HG02588 (cell line): ENCODE measurements at regions not wholly inside any gene's neighbourhood (a gene's known extent, or its start where the extent isn't known, plus 50 kb on each side); places are given as distances from the start of the nearest gene placed in this dataset.

Source experiments
- ATAC-seq: cut with Tn5 transposase; IDR thresholded peaks from one replicate; pipeline ENCODE4 v1.9.1; 2021; ENCODE audit warnings: mild to moderate bottlenecking, moderate library complexity; ENCODE audit not compliant: unreplicated experiment

- ATAC-seq, result no peak
Observed at GRCh38 chr3:76582098-76582497, 457.8 kb upstream of the ROBO2 start.

- no peak for ATAC-seq
Observed at GRCh38 chr3:76582632-76583378, 457.1 kb upstream of the ROBO2 start.

DNA sequence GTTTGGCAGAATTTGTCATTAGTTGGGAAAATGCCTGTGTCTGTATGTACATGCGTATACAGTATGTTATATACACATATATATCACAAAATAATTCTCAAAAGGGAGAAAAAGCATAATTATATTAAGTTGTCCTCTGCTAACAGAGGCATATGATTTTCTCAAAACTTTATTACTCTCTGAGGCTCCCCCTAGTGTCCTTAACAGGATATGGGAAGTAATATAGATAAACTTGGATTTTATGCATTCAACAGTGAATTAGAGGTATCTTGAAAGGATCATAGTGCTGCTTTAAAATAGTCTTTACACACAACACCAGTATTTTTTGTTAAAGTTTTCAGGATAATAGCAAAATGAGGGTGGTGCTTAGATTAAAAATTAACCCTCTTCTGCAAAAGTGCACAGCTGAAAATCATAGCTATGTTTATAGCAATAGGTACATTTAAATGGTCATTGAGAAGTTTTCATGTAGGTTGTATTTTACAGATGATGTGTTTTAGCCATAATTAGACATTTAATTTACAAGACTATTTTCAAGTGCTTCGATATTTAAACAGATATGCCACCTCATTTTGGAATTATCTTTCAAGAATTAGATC, 454.0 kb upstream of the ROBO2 start:
- ATAC-seq, result no peak

DNA sequence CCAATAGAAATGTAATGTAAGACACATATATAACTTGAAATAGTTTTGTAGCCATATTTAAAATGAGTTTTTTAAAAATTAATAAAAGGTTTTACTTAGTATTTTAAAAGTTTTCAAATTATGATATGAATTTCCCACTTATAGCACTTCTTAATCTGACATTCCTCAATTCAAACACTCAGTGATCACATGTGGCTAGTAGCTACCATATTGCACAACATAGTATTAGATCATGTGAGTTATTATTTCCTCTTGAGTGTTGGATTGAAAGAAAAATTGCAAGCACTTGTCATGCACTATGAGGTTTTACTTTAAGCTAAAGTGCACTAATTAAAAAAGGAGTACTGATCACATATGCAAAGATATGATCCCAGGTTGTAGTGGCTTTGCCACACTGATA, 453.4 kb upstream of the ROBO2 start:
- no peak for ATAC-seq

GRCh38 chr3:76610150-76610549, 429.7 kb upstream of the ROBO2 start:
- ATAC-seq, result no peak

DNA sequence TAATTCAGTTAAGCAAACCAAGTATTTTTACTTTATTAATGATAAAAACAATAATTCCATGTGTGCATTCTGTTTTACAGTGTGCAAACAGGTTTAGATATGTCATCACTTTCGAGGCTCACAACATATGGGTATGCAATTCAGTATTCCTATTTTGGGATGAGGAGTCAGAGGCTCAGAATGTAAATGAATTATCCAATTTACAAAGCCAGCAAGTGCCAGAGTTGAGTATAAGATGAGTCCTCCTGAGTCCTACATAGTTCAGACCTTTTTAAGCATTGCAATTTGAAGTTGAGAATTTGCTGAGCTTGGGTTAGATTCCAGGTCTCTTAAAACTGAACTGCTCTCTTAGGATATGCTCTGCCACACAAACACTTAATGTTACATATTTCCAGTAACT, 424.2 kb upstream of the ROBO2 start:
- ATAC-seq, result no peak

DNA sequence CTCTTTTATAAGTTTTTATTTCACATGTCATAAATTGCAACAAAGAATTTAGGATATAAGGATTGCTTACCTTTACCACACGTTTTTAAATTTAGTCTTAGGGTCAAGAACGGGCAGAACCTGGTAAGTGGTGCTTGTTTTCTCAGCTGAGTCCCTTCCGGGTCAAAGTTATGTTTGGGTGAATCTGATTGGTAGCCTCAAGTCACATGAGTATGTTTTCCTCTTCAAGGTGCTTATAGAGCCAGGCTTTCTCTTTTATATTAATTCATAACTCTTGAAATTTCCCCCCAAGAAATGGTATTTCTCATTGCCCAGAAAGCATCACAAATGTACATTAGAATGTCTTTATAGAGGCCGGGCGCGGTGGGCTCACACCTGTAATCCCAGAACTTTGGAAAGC, 415.7 kb upstream of the ROBO2 start:
- ATAC-seq, result no peak

- ATAC-seq, result no peak
Observed at GRCh38 chr3:76627236-76627635, 412.7 kb upstream of the ROBO2 start.

- no peak for ATAC-seq
Observed at GRCh38 chr3:76631251-76631650, 408.6 kb upstream of the ROBO2 start.

DNA sequence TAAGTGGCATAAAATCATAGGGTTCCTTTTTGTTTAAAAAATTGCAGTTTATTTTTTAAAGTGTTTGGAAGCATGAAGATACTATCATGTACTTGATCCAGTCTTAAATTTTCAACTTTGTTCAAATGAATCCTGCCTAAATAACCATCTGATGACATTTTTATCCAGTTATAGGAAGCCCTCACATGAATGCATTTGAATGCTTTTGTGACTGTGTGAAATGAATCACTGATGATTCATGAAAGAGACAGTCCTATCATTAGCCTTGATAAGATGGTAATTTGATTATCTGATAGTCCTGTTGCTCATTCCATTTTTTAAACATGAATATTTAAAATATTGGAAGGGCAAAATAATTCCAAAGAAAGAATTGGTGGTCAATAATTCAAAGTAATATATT, 401.9 kb upstream of the ROBO2 start:
- no peak for ATAC-seq

- no peak for ATAC-seq
Observed at GRCh38 chr3:76643623-76644304, 396.1 kb upstream of the ROBO2 start.

GRCh38 chr3:76644305-76644675, 395.6 kb upstream of the ROBO2 start:
- ATAC-seq, result no peak

DNA sequence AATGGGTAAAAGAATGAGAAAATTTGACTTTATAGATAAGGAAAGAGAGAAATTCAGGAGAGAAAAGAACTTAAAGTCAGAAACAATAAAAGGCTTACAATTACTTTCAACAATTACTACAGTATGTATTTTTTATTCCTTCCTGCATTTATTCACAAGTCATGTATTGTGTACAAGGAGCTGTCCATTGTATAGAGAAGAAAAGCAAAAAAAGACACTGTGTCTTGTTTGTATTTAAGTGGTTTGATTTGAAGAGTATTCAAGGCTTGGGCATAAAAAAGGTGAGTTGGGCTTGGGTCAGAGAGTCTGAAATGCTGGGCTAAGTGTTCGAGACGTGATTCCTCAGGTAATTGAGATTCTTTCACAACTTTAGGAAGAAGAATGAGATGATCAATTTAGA, 394.2 kb upstream of the ROBO2 start:
- ATAC-seq, result no peak

DNA sequence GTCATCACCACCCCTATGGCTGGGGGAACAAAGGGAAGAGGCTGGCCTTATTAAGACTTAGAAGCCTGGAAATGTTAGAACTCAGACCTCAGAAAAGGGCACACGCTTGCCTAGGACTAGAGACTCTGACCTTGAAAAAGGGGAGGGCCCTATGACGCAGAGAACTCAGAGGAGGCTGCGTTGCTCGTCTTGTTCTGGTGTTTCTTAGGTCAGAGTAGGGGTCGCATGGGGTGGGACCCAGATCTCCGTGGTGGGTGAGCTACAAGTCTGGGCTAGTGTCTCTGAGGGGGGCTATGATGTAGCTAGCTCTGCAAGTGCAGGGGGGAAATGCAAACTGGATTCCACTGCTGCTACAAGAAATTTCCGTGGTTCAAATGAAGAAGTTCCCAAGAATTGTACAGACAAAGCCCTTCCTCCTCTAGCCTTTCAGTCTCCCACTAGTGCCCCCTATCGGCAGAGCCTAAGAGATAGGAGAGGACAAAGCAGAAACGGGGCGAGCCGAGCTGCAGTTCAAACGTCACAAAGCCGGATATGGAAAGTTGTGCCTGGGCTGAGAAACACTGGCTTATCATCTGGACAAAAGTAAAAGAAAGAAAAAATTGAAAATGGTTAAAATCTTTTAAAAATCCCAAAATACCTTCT, 392.9 kb upstream of the ROBO2 start:
- no peak for ATAC-seq

DNA sequence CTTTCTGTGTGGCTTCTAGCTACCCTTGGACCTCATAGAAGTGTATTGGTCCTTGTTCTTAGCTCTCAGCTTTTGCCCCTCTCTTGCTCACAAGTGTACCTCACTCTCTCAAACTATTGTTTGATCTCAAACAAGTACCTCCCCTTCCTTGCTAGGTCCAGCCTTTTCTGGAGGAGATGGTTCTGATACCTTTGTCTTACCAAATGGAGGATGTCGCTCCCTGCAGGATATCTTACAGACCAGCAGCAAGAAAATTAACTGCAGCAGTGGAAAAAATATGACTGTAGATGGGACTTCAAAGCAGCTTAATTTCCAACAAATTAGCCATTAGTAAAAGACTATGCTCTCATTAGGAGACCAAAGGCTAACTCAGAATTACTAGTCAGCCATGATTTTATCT, 388.1 kb upstream of the ROBO2 start:
- ATAC-seq, result no peak

GRCh38 chr3:76652524-76652923, 387.4 kb upstream of the ROBO2 start:
- ATAC-seq, result no peak

GRCh38 chr3:76653640-76654251, 386.2 kb upstream of the ROBO2 start:
- ATAC-seq, result no peak

- no peak for ATAC-seq
Observed at GRCh38 chr3:76656531-76657070, 383.3 kb upstream of the ROBO2 start.

DNA sequence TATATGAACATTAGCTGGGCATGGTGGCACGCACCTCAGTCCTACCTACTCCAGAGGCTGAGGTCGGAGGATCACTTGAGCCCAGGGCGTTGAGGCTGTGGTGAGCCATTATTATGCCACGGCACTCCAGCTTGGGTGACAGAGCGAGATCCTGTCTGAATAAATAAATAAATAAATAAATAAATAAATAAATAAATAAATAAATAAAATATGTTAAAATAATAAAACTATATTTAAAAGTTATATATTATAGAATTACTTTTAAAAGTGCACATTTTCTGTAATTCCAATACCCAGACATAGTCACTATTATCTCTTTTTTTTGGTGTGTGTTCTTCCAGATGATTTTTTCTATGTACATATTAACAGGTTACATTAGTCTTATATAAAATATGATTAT, 382.0 kb upstream of the ROBO2 start:
- no peak for ATAC-seq

DNA sequence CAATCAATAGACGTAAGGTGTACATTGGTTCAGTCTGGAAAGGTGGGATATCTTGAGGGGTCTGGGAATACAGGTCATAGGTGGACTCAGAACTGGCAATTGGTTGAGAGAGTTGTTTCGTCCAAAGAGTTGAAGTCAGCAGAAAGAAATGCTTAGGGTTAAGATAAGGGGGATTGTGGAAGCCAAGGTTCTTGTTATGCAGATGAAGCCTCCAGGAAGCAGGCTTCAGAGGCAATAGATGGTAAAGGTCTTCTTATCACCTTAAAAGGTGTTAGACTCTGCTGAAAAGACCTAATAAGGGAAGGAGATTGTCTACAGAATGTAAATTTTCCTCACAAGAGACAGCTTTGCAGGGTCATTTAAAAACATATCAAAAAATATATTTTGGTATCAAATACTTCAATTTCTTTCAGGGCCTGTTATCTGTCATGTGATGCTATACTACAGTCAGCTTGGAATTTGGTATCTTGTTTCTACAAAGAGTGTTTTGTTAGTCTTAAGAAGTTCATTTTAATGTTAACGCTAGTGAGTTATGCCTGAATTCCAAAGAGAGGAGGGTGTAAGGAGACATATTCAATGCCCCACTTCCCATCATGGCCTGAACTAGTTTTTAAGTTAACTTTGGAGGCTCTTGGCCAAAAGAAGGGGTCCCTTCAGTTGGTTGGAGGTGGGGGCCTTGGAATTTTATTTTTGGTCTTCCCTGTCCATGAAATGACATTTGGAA, 378.2 kb upstream of the ROBO2 start:
- no peak for ATAC-seq

GRCh38 chr3:76664816-76665215, 375.1 kb upstream of the ROBO2 start:
- ATAC-seq, result no peak
